ENCODE measurements at regions not wholly inside any gene's neighbourhood (a gene's known extent, or its start where the extent isn't known, plus 50 kb on each side); places are given as distances from the start of the nearest gene placed in this dataset.

DNA sequence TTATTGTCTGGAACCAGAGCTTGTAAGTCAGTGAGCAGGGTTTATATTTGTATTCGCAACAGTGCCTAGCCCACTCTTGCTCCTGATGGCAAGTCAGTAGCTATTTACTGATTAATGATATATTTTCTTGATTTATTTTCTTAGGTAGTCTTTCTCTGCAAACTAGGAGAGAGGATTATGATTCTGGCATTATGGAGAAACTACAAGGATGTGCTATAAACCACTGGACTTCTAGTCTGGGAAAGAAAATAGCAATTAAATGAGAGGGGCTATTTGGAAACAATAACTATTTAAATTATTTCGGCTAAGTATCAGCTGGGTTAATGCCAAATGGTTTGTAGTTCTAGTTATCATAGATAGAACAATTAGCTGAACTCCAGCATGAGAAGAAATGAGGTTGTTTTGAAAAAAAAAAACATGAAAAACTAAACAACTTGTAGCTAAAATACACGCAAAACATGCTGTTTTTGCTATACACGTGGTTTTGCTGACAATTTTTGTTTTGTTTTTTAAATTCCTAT lies 304.9 kb upstream of the TCF21 start:
- TF ChIP-seq CTCF (IDR thresholded peaks at IDR 0.05), result no peak

- no peak for TF ChIP-seq CTCF (IDR thresholded peaks at IDR 0.05)
These were observed 304.1 kb upstream of the TCF21 start for GRCh38 chr6:133584823-133585222.

- TF ChIP-seq CTCF (IDR thresholded peaks at IDR 0.05), result no peak
These were observed 302.9 kb upstream of the TCF21 start for GRCh38 chr6:133585978-133586377.

GRCh38 chr6:133587546-133588160 lies 301.3 kb upstream of the TCF21 start:
- no peak for TF ChIP-seq CTCF (IDR thresholded peaks at IDR 0.05)

- TF ChIP-seq CTCF (IDR thresholded peaks at IDR 0.05), result no peak
These were observed 298.7 kb upstream of the TCF21 start for GRCh38 chr6:133590196-133590595.

DNA sequence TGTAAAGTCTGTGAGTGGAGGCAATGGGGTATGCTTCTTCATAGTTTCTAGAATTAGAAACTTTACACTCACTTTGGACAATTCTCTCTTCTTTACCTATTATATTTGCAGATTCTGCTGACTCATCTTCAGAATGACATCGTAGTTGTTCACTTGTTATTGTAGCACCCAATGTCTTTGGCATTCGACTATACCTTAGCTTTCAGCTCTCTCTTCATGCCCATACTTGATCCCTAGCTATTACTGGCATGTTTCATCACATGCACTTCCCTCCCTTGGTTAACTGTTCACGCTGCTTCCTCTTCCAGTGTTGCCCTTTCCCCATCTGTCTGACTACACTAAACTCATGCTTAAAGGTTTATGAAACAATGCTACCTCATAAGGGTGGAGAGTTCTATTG lies 298.1 kb upstream of the TCF21 start:
- no peak for TF ChIP-seq CTCF (IDR thresholded peaks at IDR 0.05)

GRCh38 chr6:133591275-133591674 lies 297.6 kb upstream of the TCF21 start:
- TF ChIP-seq CTCF (IDR thresholded peaks at IDR 0.05), result no peak

- TF ChIP-seq CTCF (IDR thresholded peaks at IDR 0.05), result no peak
These were observed 294.2 kb upstream of the TCF21 start for GRCh38 chr6:133594652-133595110.
